AML-193 (cell line): ENCODE measurements at regions not wholly inside any gene's neighbourhood (a gene's known extent, or its start where the extent isn't known, plus 50 kb on each side); places are given as distances from the start of the nearest gene placed in this dataset.

Source experiments
- DNase-seq, 2 experiments: peaks; one replicate each; lab custom pipeline; 2025; lab: John Stamatoyannopoulos, UW

DNA sequence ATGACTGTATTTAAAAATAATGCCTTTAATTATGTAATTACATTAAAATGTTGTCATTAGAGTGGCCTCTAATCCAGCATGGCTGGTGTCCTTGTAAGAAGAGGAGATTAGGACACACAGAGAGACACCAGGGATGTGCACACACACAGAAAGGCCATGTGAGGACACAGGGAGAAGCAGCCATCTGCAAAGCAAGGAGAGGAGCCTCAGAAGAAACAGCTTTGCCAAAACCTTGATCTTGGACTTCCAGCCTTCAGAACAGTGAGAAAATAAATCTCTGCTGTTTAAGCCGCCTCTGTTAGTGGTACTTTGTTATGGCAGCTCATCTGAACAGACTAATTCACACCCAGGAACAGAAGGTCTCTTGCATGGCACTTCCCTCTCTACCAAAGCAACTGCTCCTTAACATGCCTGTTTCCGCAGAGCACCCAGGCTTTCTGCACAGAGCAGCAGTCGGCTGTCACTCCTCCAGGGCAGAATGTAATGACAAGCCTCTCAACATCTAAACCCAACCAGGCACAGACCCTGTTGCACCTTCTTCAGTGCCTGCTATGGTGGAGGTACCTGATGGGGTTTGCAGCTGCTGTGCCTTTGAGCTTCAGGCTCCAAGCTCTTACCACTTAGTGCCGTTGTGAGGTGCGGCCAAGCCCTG is 377.7 kb downstream of the TDRD15 start:
- DNase-seq = no peak

DNA sequence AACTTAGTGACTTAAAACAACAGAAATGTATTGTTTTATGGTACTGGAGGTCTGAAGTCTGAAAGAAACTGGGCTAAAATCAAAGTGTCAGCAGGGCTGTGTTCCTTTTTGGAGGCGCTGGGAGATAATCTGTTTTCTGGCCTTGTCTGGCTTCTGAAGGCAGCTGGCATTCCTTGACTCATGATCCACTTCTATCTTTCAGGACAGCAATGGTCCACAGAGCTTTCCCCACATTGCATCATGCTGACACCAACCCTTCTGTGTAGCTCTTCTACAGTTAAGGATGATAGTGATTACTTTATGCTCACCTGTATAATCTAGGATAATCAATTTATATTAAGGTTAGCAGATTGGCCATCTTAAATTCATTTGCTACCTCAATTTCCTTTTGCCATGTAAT is 392.1 kb downstream of the TDRD15 start:
- no peak for DNase-seq

GRCh38 chr2:21519412-21519811 is 395.6 kb downstream of the TDRD15 start:
- no peak for DNase-seq

GRCh38 chr2:21519821-21520220 is 396.1 kb downstream of the TDRD15 start:
- no peak for DNase-seq

- no peak for DNase-seq
Observed at GRCh38 chr2:21535826-21536225, 412.1 kb downstream of the TDRD15 start.

DNA sequence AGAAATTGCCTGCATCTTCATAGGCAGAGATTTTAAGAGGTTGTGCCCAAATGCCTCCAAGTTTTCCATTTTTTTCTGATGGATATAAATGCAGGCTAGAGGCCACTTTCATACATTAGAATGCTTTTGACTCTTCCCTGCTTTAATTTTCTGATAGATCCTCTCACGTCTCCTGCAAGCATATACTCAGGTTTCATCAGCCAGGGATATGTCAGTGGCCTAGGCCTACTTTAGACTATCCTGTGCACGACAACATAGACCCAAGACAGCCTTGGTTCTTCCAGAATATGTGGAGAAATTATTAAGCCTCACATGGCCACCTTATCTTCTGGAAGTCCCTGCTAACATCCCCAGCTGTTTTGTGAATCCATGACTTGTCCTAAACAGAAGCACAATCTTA is 415.9 kb downstream of the TDRD15 start:
- no peak for DNase-seq

DNA sequence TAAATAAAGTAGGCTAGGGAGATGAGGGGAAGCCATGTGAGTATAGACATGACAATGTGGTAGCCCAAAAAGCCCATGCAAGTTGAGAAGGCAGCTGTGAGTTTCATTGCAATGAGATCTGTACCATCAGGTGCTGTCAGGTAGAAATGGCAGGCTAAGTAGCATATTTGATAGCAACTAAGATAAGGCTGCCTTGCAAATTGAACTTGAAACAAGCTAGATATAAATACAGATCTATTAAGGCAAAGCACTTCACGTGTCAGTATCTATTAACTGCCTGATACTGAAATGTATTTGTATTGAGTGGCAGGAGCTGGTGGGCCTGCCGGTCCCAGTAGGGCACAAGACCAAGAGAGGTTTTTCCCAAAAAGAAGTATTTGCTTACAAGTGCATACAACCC is 419.9 kb downstream of the TDRD15 start:
- DNase-seq = no peak

DNA sequence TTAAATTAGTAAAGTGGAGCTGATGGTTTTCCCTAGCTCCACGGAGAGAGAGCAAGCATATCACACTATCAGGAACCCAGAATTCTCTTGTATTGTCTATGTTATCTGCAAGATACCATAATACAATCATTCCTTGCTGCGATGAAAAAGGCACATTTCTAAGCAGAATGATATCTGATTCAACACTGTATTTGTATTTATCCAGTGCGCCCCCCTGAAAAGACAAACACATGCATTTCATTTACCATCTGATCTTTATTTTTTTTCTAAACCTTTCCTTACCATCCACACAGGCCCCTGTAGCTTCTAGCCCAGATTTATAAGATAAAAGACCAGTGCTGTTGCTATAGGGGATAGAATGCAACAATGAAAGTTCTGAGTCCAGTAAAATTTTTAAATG is 420.6 kb downstream of the TDRD15 start:
- DNase-seq = no peak

- DNase-seq = peak; percentile 48
Observed at GRCh38 chr2:21552981-21553380, 429.2 kb downstream of the TDRD15 start.

DNA sequence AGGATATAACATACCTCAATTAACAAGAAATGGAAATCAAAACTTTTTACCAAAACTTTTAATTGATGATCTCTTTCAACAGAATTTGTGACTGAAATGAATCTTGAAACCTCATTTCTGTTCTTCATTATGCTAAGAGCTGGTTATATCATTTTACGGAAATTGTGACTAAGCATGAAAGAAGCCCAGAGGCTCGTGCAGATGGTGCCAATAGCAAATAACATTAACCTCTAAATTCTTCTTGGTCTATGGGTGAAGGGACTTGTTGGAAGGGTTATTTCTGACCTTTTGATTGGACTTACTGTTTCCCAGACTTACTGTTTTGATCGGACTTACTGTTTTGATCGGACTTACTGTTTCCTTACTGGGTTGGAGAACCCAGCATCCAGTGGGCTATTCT is 435.6 kb downstream of the TDRD15 start:
- DNase-seq = no peak

DNA sequence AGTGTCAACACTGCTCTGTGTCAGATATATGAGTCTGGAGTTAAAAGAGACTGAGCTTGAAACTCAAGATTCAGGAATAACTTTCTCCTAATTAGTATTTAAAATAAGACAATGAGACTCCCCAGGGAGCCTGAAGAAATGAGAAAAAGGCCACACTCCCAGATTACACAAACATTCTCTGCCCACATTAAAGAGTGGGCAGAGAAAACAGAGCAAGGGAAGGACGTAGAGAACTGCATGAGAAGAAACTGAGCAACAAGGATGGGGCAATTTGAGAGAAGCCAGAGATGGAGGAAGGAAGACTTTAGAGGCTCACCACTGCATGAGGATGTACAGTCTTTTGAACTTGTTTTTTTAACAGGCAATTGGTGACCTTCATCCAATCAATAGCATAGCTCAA is 438.2 kb downstream of the TDRD15 start:
- DNase-seq = no peak

- DNase-seq = no peak
Observed at GRCh38 chr2:21567395-21567794, 443.6 kb downstream of the TDRD15 start.

GRCh38 chr2:21571686-21572085 is 447.9 kb downstream of the TDRD15 start:
- no peak for DNase-seq

DNA sequence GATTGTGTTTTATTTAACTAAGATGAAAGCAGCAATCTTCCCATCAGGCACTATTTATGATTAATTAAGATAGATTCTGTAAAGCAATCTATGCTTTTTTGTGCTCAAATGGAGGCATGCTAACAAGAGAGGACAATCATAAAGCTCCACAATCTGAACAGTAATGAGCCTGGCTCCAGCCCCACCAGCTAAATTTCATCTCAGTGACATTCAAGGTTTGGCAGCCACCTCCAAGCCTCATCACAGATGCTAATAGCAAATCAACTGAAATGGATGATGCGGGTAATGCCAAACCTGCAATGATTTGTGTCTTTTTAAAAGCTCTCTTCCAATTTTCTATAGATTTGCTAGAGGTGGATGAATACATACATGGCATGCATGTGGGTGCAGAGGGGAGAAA is 456.6 kb downstream of the TDRD15 start:
- no peak for DNase-seq

DNA sequence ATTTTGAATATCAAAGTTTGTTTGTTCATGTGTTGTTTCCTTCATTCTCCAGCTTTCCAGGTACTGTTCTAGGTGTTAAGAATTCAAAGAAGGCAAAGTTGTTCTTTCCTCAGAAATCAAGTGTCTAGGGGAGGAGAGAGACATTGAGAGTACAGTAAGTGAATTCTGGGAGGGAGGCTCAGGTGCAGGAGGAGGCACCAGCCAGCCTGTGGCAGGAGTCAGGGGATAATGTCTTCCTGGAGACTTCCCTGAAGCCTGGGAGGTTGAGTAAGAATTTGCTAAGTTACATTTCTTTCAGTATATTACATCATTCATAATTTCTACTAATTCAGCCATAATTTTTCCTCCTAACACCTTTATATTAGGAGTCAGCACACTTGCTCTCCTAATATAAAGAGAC is 462.1 kb downstream of the TDRD15 start:
- DNase-seq = no peak

- no peak for DNase-seq
Observed at GRCh38 chr2:21590026-21590690, 466.4 kb downstream of the TDRD15 start.

- DNase-seq = no peak
Observed at GRCh38 chr2:21591926-21592325, 468.2 kb downstream of the TDRD15 start.

GRCh38 chr2:21599417-21599816 is 475.6 kb downstream of the TDRD15 start:
- no peak for DNase-seq

GRCh38 chr2:21602789-21603188 is 479.0 kb downstream of the TDRD15 start:
- DNase-seq = no peak

GRCh38 chr2:21607572-21607971 is 483.8 kb downstream of the TDRD15 start:
- DNase-seq = no peak

DNA sequence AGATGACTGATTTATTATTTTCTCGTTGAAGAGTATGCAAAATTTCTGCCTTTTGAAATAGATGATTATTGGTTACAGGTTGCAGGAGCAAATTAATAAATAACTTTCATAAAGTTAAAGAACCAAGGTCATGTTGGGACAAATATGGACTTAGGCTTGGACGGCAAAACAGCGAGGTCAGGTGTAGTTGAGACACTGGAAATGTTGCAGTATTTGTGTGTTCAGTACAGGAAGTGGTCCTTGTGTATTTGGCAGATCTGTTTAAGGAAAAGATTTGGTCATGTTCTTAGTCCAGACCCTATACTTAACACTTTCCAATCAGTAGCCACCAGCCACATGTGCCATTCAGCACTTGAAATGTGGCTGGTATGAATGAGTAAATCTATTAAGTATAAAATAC is 486.5 kb downstream of the TDRD15 start:
- DNase-seq = no peak

GRCh38 chr2:21617885-21618434 is 494.2 kb downstream of the TDRD15 start:
- DNase-seq = no peak

DNA sequence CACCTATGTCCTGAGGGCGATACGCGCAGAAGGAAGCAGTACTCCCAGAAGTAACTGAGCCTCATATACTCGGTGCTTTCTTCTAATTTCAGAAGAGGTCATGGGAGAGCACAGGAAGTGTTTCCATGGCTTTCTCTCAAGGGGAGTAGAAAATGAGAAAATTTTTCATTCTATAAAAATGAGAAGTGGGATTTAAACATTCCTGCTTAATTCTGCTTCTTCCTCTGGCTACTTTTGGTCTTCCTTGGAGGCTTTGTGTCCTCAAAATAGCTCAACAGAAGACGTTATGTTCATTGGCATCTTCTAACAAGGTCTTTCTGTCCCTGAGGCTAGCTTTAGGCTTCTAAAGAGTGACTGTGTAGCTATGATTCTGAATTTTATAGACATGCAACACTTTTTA is 497.0 kb downstream of the TDRD15 start:
- DNase-seq = no peak

DNA sequence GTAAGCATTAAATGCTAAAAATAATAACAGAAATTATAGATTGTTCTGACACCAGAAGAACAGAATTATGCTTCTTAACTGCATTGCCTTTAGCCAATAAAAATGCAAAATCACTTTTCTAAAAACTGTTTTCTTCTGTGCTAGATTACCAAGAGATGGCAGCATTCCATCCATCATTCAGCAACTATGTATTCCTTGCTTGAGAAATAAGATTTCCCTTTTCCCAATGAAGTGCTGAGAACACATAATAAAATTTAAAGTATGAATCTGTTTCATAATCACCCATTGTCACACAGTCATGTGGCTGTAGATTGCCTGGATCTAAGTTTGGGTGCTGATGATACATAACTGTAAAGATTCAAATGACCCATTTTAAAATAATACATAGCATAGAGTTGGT is 504.2 kb downstream of the TDRD15 start:
- DNase-seq = no peak
